Esophagus muscularis mucosa (tissue), 4 donors: ENCODE measurements at regions not wholly inside any gene's neighbourhood (a gene's known extent, or its start where the extent isn't known, plus 50 kb on each side); places are given as distances from the start of the nearest gene placed in this dataset.

Experiments used
- DNase-seq: peaks from one replicate; pipeline ENCODE4 v3.0.0-alpha.2; 2017; ENCODE audit errors: extremely low spot score
- H3K27ac ChIP-seq, 4 donors: fragments of 200-600 bp; sonication (generic); replicated peaks in 1 of 4; 1 replicate in 3 of 4; 2 replicates in 1 of 4; pipeline ENCODE4 v1.5.1; 2016 to 2019; ENCODE audit warnings: mild to moderate bottlenecking in 1 of 4
- H3K27me3 ChIP-seq, 4 donors: fragments of 200-600 bp; sonication (generic); one replicate each; pipeline versions ENCODE4 v1.5.1 to v1.6.0; 2016 to 2019
- H3K36me3 ChIP-seq, 4 donors: fragments of 200-600 bp; sonication (generic); one replicate each; pipeline ENCODE4 v1.5.1; 2016 to 2019
- H3K4me1 ChIP-seq, 4 donors: fragments of 200-600 bp; sonication (generic); one replicate each; pipeline ENCODE4 v1.5.1; 2016 to 2019
- H3K4me3 ChIP-seq, 4 donors: fragments of 200-600 bp; sonication (generic); 1 replicate in 2 of 4; 2 replicates in 2 of 4; pipeline ENCODE4 v1.5.1; 2016 to 2019; ENCODE audit warnings: mild to moderate bottlenecking in 4 of 4, moderate library complexity in 1 of 4
- H3K9me3 ChIP-seq, 4 donors: fragments of 200-600 bp; sonication (generic); 1 replicate in 3 of 4; 2 replicates in 1 of 4; pipeline ENCODE4 v1.5.1; 2016 to 2019
- CTCF ChIP-seq, 3 experiments: fragments of 200-600 bp in 2 of 3; fragments of 450-650 bp in 1 of 3; sonication (generic) in 2 of 3; IDR thresholded peaks; one replicate each; pipeline ENCODE4 v1.5.1; 2017 to 2019; ENCODE audit warnings: antibody characterized with exemption in 3 of 3, mild to moderate bottlenecking in 2 of 3, moderate library complexity in 1 of 3
- EP300 ChIP-seq: sonication (generic); formaldehyde crosslinking; IDR thresholded peaks from one replicate; pipeline ENCODE4 v1.6.1; 2017; ENCODE audit warnings: antibody characterized with exemption
- POLR2A ChIP-seq: fragments of 450-650 bp; IDR thresholded peaks from one replicate; pipeline ENCODE4 v1.6.1; 2017; ENCODE audit warnings: antibody characterized with exemption, moderate library complexity, mild to moderate bottlenecking, low read depth
- POLR2AphosphoS5 ChIP-seq, 2 donors: sonication (generic); formaldehyde crosslinking; IDR thresholded peaks; one replicate each; pipeline ENCODE4 v1.6.1; 2017; ENCODE audit warnings: antibody characterized with exemption in 2 of 2
- WGBS: methylation state at CpG from one replicate; pipeline ENCODE4 v1.1.5; 2018; 5-methylcytosine and 5-hydroxymethylcytosine counted together
- intact Hi-C: fragments of 100-400 bp; cut with DNase I; formaldehyde crosslinking; loops from one replicate; pipeline ENCODE4 v1.15.1; 2023

GRCh38 chr6:167533851-167534250, 209.0 kb downstream of the TTLL2 start:
- DNase-seq, result no peak
- TF ChIP-seq POLR2AphosphoS5 (IDR thresholded peaks at IDR 0.05), result no peak
- TF ChIP-seq CTCF (IDR thresholded peaks at IDR 0.05), result no peak
- TF ChIP-seq EP300, result no peak
- no peak for TF ChIP-seq POLR2A
- WGBS, result 72% methylated on average over 5 of the region's 5 CpGs
- Histone ChIP-seq H3K9me3 (no peaks in the 10 kb centered on the region), H3K4me3 (no peak overlapping the region), H3K27me3 (peaks cover 0 to 8% (median 0%) of the 10 kb centered on the region in 4 donors), H3K27ac (no peak overlapping the region), H3K36me3 (no peaks in the 10 kb centered on the region), H3K4me1 (no peaks in the 10 kb centered on the region)
- intact Hi-C loops, result no loop called here

GRCh38 chr6:167537816-167538215, 212.9 kb downstream of the TTLL2 start:
- H3K9me3 ChIP-seq, result peaks cover 0 to 7% (median 0%) of the 10 kb centered on the region in 4 donors
- TF ChIP-seq POLR2AphosphoS5 (IDR thresholded peaks at IDR 0.05) (no peak), POLR2A (no peak), CTCF (IDR thresholded peaks at IDR 0.05) (no peak), EP300 (no peak)

GRCh38 chr6:167538746-167539145, 213.9 kb downstream of the TTLL2 start:
- no peak overlapping the region for H3K27ac ChIP-seq
- no peak for DNase-seq
- H3K4me3 ChIP-seq, result no peak overlapping the region
- TF ChIP-seq POLR2A (no peak), CTCF (IDR thresholded peaks at IDR 0.05) (no peak), EP300 (no peak), POLR2AphosphoS5 (IDR thresholded peaks at IDR 0.05) (no peak)
- peaks cover 6 to 7% (median 7%) of the 10 kb centered on the region in 4 donors for H3K4me1 ChIP-seq
- WGBS, result 54% methylated on average over 4 of the region's 4 CpGs
- intact Hi-C loops, result no loop called here
- no peaks in the 10 kb centered on the region for H3K36me3 ChIP-seq
- no peaks in the 10 kb centered on the region for H3K27me3 ChIP-seq
- H3K9me3 ChIP-seq, result peaks cover 0 to 7% (median 0%) of the 10 kb centered on the region in 4 donors

More at GRCh38 chr6:167537816-167538215, 212.9 kb downstream of the TTLL2 start:
- Histone ChIP-seq H3K4me1 (no peaks in the 10 kb centered on the region), H3K4me3 (no peak overlapping the region), H3K27me3 (no peaks in the 10 kb centered on the region), H3K27ac (no peak overlapping the region), H3K36me3 (no peaks in the 10 kb centered on the region)
- no peak for DNase-seq
- 87% methylated on average over 2 of the region's 2 CpGs for WGBS
- intact Hi-C loops, result no loop called here

- Histone ChIP-seq H3K4me3 (no peak overlapping the region), H3K27ac (no peak overlapping the region), H3K27me3 (no peaks in the 10 kb centered on the region), H3K4me1 (peaks cover 6 to 18% (median 16%) of the 10 kb centered on the region in 4 donors), H3K9me3 (peaks cover 0 to 7% (median 0%) of the 10 kb centered on the region in 4 donors), H3K36me3 (no peaks in the 10 kb centered on the region)
- WGBS, result 82% methylated on average over 7 of the region's 7 CpGs
- TF ChIP-seq POLR2A (no peak), EP300 (no peak), POLR2AphosphoS5 (IDR thresholded peaks at IDR 0.05) (no peak), CTCF (IDR thresholded peaks at IDR 0.05) (no peak)
- intact Hi-C loops, result no loop called here
- DNase-seq, result no peak
These were observed 215.9 kb downstream of the TTLL2 start for GRCh38 chr6:167540796-167541195.

GRCh38 chr6:167541544-167541943, 216.7 kb downstream of the TTLL2 start:
- Histone ChIP-seq H3K27ac (no peak overlapping the region), H3K4me1 (peaks cover 6 to 18% (median 16%) of the 10 kb centered on the region in 4 donors), H3K9me3 (peaks cover 0 to 7% (median under 1%) of the 10 kb centered on the region in 4 donors), H3K36me3 (no peaks in the 10 kb centered on the region), H3K4me3 (no peak overlapping the region), H3K27me3 (no peaks in the 10 kb centered on the region)
- TF ChIP-seq POLR2A (no peak), POLR2AphosphoS5 (IDR thresholded peaks at IDR 0.05) (no peak), CTCF (IDR thresholded peaks at IDR 0.05) (no peak), EP300 (no peak)
- intact Hi-C loops, result no loop called here
- WGBS, result 93% methylated on average over 6 of the region's 6 CpGs
- DNase-seq, result no peak
